Suprapubic skin (tissue), 4 donors: ENCODE measurements at regions not wholly inside any gene's neighbourhood (a gene's known extent, or its start where the extent isn't known, plus 50 kb on each side); places are given as distances from the start of the nearest gene placed in this dataset.

Experiments
- DNase-seq, 2 donors: peaks; one replicate each; pipeline ENCODE4 v3.0.0-alpha.2; 2019; ENCODE audit warnings: low spot score in 2 of 2
- H3K27ac ChIP-seq: fragments of 200-600 bp; sonication (generic); one replicate; pipeline ENCODE4 v1.5.1; 2019
- H3K27me3 ChIP-seq: fragments of 200-600 bp; sonication (generic); one replicate; pipeline ENCODE4 v1.5.1; 2019
- H3K36me3 ChIP-seq: fragments of 200-600 bp; sonication (generic); one replicate; pipeline ENCODE4 v1.5.1; 2019
- H3K4me1 ChIP-seq: fragments of 200-600 bp; sonication (generic); one replicate; pipeline ENCODE4 v1.5.1; 2019
- H3K4me3 ChIP-seq: fragments of 200-600 bp; sonication (generic); one replicate; pipeline ENCODE4 v1.5.1; 2019; ENCODE audit warnings: mild to moderate bottlenecking
- H3K9me3 ChIP-seq: fragments of 200-600 bp; sonication (generic); one replicate; pipeline ENCODE4 v1.5.1; 2019
- CTCF ChIP-seq, 2 donors: fragments of 200-600 bp in 1 of 2; fragments of 450-650 bp in 1 of 2; sonication (generic) in 1 of 2; IDR thresholded peaks; one replicate each; pipeline ENCODE4 v1.5.1; 2016 to 2019; ENCODE audit warnings: antibody characterized with exemption in 2 of 2, mild to moderate bottlenecking in 1 of 2, moderate library complexity in 1 of 2
- EP300 ChIP-seq: sonication (generic); formaldehyde crosslinking; IDR thresholded peaks from one replicate; pipeline ENCODE4 v1.6.1; 2017; ENCODE audit warnings: antibody characterized with exemption
- POLR2A ChIP-seq, 2 donors: fragments of 450-650 bp; IDR thresholded peaks; one replicate each; pipeline ENCODE4 v1.6.1; 2017; ENCODE audit warnings: antibody characterized with exemption in 2 of 2, mild to moderate bottlenecking in 2 of 2, moderate library complexity in 2 of 2
- POLR2AphosphoS5 ChIP-seq, 3 donors: sonication (generic); formaldehyde crosslinking; IDR thresholded peaks; one replicate each; pipeline ENCODE4 v1.6.1; 2017; ENCODE audit warnings: antibody characterized with exemption in 3 of 3
- WGBS: methylation state at CpG from one replicate; pipeline ENCODE4 v1.1.5; 2018; 5-methylcytosine and 5-hydroxymethylcytosine counted together

GRCh38 chr12:90149453-90149852 is 440.8 kb upstream of the ATP2B1 start:
- TF ChIP-seq POLR2AphosphoS5 (IDR thresholded peaks at IDR 0.05), result no peak
- no peak for TF ChIP-seq POLR2A (IDR thresholded peaks at IDR 0.05)
- TF ChIP-seq CTCF (IDR thresholded peaks at IDR 0.05), result no peak
- TF ChIP-seq EP300, result no peak
- no peaks in the 10 kb centered on the region for H3K27me3 ChIP-seq
- no peak for DNase-seq
- no peaks in the 10 kb centered on the region for H3K4me1 ChIP-seq
- H3K36me3 ChIP-seq, result no peaks in the 10 kb centered on the region
- no peaks in the 10 kb centered on the region for H3K9me3 ChIP-seq
- no peak overlapping the region for H3K4me3 ChIP-seq
- WGBS, result 95% methylated on average over 1 of the region's 1 CpG
- H3K27ac ChIP-seq, result no peak overlapping the region

GRCh38 chr12:90129366-90130030 is 420.9 kb upstream of the ATP2B1 start:
- Histone ChIP-seq H3K27me3 (no peaks in the 10 kb centered on the region), H3K36me3 (no peaks in the 10 kb centered on the region), H3K27ac (no peak overlapping the region), H3K4me3 (no peak overlapping the region), H3K4me1 (no peaks in the 10 kb centered on the region), H3K9me3 (no peaks in the 10 kb centered on the region)
- TF ChIP-seq POLR2AphosphoS5 (IDR thresholded peaks at IDR 0.05) (no peak), CTCF (IDR thresholded peaks at IDR 0.05) (no peak), EP300 (no peak), POLR2A (IDR thresholded peaks at IDR 0.05) (no peak)
- WGBS, result 49% methylated on average over 4 of the region's 4 CpGs
- DNase-seq, result no peak

- no peaks in the 10 kb centered on the region for H3K27me3 ChIP-seq
- H3K27ac ChIP-seq, result no peak overlapping the region
- 43% methylated on average over 4 of the region's 4 CpGs for WGBS
- no peaks in the 10 kb centered on the region for H3K36me3 ChIP-seq
- H3K9me3 ChIP-seq, result no peaks in the 10 kb centered on the region
- no peak for TF ChIP-seq EP300
- DNase-seq, result no peak
- no peaks in the 10 kb centered on the region for H3K4me1 ChIP-seq
- H3K4me3 ChIP-seq, result no peak overlapping the region
Observed at GRCh38 chr12:90128526-90128925, 419.9 kb upstream of the ATP2B1 start.

GRCh38 chr12:90126125-90126524 is 417.5 kb upstream of the ATP2B1 start:
- Histone ChIP-seq H3K4me1 (no peaks in the 10 kb centered on the region), H3K27me3 (no peaks in the 10 kb centered on the region), H3K36me3 (no peaks in the 10 kb centered on the region), H3K27ac (no peak overlapping the region), H3K9me3 (no peaks in the 10 kb centered on the region), H3K4me3 (no peak overlapping the region)
- no peak for DNase-seq
- TF ChIP-seq POLR2AphosphoS5 (IDR thresholded peaks at IDR 0.05) (no peak), CTCF (IDR thresholded peaks at IDR 0.05) (no peak), EP300 (no peak), POLR2A (IDR thresholded peaks at IDR 0.05) (no peak)
- 92% methylated on average over 2 of the region's 2 CpGs for WGBS

GRCh38 chr12:90124914-90125313 is 416.3 kb upstream of the ATP2B1 start:
- Histone ChIP-seq H3K9me3 (no peaks in the 10 kb centered on the region), H3K36me3 (no peaks in the 10 kb centered on the region), H3K27ac (no peak overlapping the region), H3K4me3 (no peak overlapping the region), H3K4me1 (no peaks in the 10 kb centered on the region), H3K27me3 (no peaks in the 10 kb centered on the region)
- TF ChIP-seq EP300 (no peak), POLR2A (IDR thresholded peaks at IDR 0.05) (no peak), CTCF (IDR thresholded peaks at IDR 0.05) (no peak), POLR2AphosphoS5 (IDR thresholded peaks at IDR 0.05) (no peak)
- WGBS, result 89% methylated on average over 7 of the region's 7 CpGs
- no peak for DNase-seq

GRCh38 chr12:90124289-90124688 is 415.7 kb upstream of the ATP2B1 start:
- Histone ChIP-seq H3K4me1 (no peaks in the 10 kb centered on the region), H3K27ac (no peak overlapping the region), H3K9me3 (no peaks in the 10 kb centered on the region), H3K4me3 (no peak overlapping the region), H3K27me3 (no peaks in the 10 kb centered on the region), H3K36me3 (no peaks in the 10 kb centered on the region)
- no peak for TF ChIP-seq EP300
- no peak for DNase-seq
- WGBS, result 82% methylated on average over 2 of the region's 2 CpGs
